SK-N-SH (cell line): ENCODE measurements at regions not wholly inside any gene's neighbourhood (a gene's known extent, or its start where the extent isn't known, plus 50 kb on each side); places are given as distances from the start of the nearest gene placed in this dataset.

Experiments
- CTCF ChIA-PET: fragments of 300-600, 350-600 bp; formaldehyde crosslinking; extraction: SDS; loops from one replicate; lab custom pipeline; 2021; lab: Yijun Ruan, JAX
- POLR2A ChIA-PET: fragments of 350-600 bp; sonication (Branson Sonifier 250); formaldehyde crosslinking; extraction: SDS; loops from one replicate; lab custom pipeline; 2020; ENCODE audit warnings: antibody characterized with exemption, inconsistent platforms; lab: Yijun Ruan, JAX
- DNase-seq: peaks from one replicate; pipeline ENCODE4 v3.0.0; 2012
- H2AFZ ChIP-seq: fragments of 200-600 bp; sonication (generic); 2 replicates; pipeline ENCODE4 v1.8.1; 2016; ENCODE audit warnings: antibody characterized with exemption, mild to moderate bottlenecking, low read depth
- H3F3A ChIP-seq: fragments of 200-600 bp; sonication (generic); replicated peaks from 2 replicates; pipeline ENCODE3; 2016; ENCODE audit warnings: antibody characterized with exemption, mild to moderate bottlenecking; ENCODE audit not compliant: insufficient read depth
- H3K27ac ChIP-seq, 2 experiments: fragments of 200-500 bp in 1 of 2; fragments of 200-600 bp in 1 of 2; sonication (Bioruptor generic) in 1 of 2; sonication (generic), shearing (Covaris generic) in 1 of 2; 2 replicates each; pipeline versions ENCODE4 v1.5.1 to v1.6.1; 2014 to 2016; ENCODE audit warnings: low read depth in 2 of 2, inconsistent platforms in 1 of 2, low read length in 1 of 2, mild to moderate bottlenecking in 1 of 2, mixed read lengths in 1 of 2
- H3K27me3 ChIP-seq: fragments of 200-600 bp; sonication (generic), shearing (Covaris generic); 2 replicates; pipeline ENCODE4 v1.6.1; 2016; ENCODE audit warnings: mixed run types; ENCODE audit not compliant: insufficient read depth
- H3K36me3 ChIP-seq, 2 experiments: fragments of 200-500 bp in 1 of 2; fragments of 200-600 bp in 1 of 2; sonication (Bioruptor generic) in 1 of 2; sonication (generic) in 1 of 2; replicated peaks in 1 of 2; 2 replicates each; pipeline versions ENCODE3 to v1.5.1; 2014 to 2016; ENCODE audit warnings: low read length in 1 of 2, mild to moderate bottlenecking in 1 of 2; ENCODE audit not compliant: insufficient read depth in 2 of 2, control insufficient read depth in 1 of 2
- H3K4me1 ChIP-seq, 2 experiments: fragments of 200-500 bp in 1 of 2; fragments of 200-600 bp in 1 of 2; sonication (Bioruptor generic) in 1 of 2; sonication (generic), shearing (Covaris generic) in 1 of 2; 2 replicates each; pipeline versions ENCODE4 v1.5.1 to v1.6.1; 2014 to 2016; ENCODE audit warnings: low read depth in 1 of 2, low read length in 1 of 2, mixed run types in 1 of 2; ENCODE audit not compliant: insufficient read depth in 2 of 2, control insufficient read depth in 1 of 2
- H3K4me2 ChIP-seq: fragments of 200-600 bp; sonication (generic), shearing (Covaris generic); 2 replicates; pipeline ENCODE4 v1.6.1; 2017; ENCODE audit warnings: mixed run types
- H3K4me3 ChIP-seq, 2 experiments: fragments of 200-500 bp in 1 of 2; fragments of 200-600 bp in 1 of 2; sonication (Bioruptor generic) in 1 of 2; sonication (generic), shearing (Covaris generic) in 1 of 2; 2 replicates each; pipeline versions ENCODE4 v1.5.1 to v1.8.1; 2014 to 2016; ENCODE audit warnings: low read depth in 2 of 2, inconsistent platforms in 1 of 2, low read length in 1 of 2, mild to moderate bottlenecking in 1 of 2, mixed read lengths in 1 of 2, moderate library complexity in 1 of 2
- H3K79me2 ChIP-seq: fragments of 200-600 bp; sonication (generic); 2 replicates; pipeline ENCODE4 v1.8.1; 2017; ENCODE audit warnings: mild to moderate bottlenecking; ENCODE audit not compliant: insufficient read depth
- H3K9ac ChIP-seq: fragments of 200-600 bp; sonication (generic); 2 replicates; pipeline ENCODE4 v1.6.1; 2017; ENCODE audit warnings: mixed run types
- H3K9me2 ChIP-seq: fragments of 200-600 bp; sonication (generic); 2 replicates; pipeline ENCODE4 v1.6.1; 2017; ENCODE audit warnings: mixed run types
- H3K9me3 ChIP-seq: fragments of 200-600 bp; sonication (generic); 2 replicates; pipeline ENCODE4 v1.6.1; 2017; ENCODE audit warnings: mixed run types, mild to moderate bottlenecking, moderate library complexity
- H4K20me1 ChIP-seq: fragments of 200-600 bp; sonication (generic); 2 replicates; pipeline ENCODE4 v1.6.1; 2017; ENCODE audit warnings: mild to moderate bottlenecking, mixed run types; ENCODE audit not compliant: insufficient read depth
- FOSL2 ChIP-seq: IDR thresholded peaks from 2 replicates; pipeline ENCODE4 v1.4.0; 2012; ENCODE audit warnings: low read depth, mild to moderate bottlenecking, moderate library complexity, borderline replicate concordance
- FOXJ3 ChIP-seq: sonication (generic); formaldehyde crosslinking; IDR thresholded peaks from 2 replicates; pipeline ENCODE4 v1.5.1; 2020; ENCODE audit warnings: mild to moderate bottlenecking, missing genetic modification reagents
- JUND ChIP-seq: IDR thresholded peaks from 2 replicates; pipeline ENCODE4 v1.4.0; 2012
- MAX ChIP-seq: IDR thresholded peaks from 2 replicates; pipeline ENCODE4 v1.4.0; 2012; ENCODE audit warnings: low read depth
- NFIC ChIP-seq: IDR thresholded peaks from 2 replicates; pipeline ENCODE4 v1.4.0; 2012; ENCODE audit warnings: borderline replicate concordance
- RAD21 ChIP-seq: IDR thresholded peaks from 2 replicates; pipeline ENCODE4 v1.6.1; 2012; ENCODE audit warnings: mild to moderate bottlenecking, low read length
- RCOR1 ChIP-seq: fragments of 150-350 bp; IDR thresholded peaks from 2 replicates; pipeline ENCODE4 v1.6.1; 2017; ENCODE audit warnings: antibody characterized with exemption, low read length
- SIN3A ChIP-seq: IDR thresholded peaks from 2 replicates; pipeline ENCODE4 v1.6.1; 2012; ENCODE audit warnings: low read depth, mild to moderate bottlenecking, low read length, moderate library complexity, borderline replicate concordance
- SMC3 ChIP-seq: IDR thresholded peaks from 2 replicates; pipeline ENCODE4 v1.6.1; 2012; ENCODE audit warnings: low read depth, low read length, improper control_type of control experiment
- TAF1 ChIP-seq: IDR thresholded peaks from 2 replicates; pipeline ENCODE4 v1.6.1; 2012; ENCODE audit warnings: low read depth, mild to moderate bottlenecking, low read length, moderate library complexity, borderline replicate concordance
- TCF12 ChIP-seq: IDR thresholded peaks from 2 replicates; pipeline ENCODE4 v1.4.0; 2012
- TEAD4 ChIP-seq: IDR thresholded peaks from 2 replicates; pipeline ENCODE4 v1.4.0; 2012; ENCODE audit warnings: mild to moderate bottlenecking, borderline replicate concordance; ENCODE audit not compliant: insufficient read depth
- USF2 ChIP-seq: fragments of 150-350 bp; IDR thresholded peaks from 2 replicates; pipeline ENCODE4 v1.6.1; 2017; ENCODE audit warnings: antibody characterized with exemption, low read length, low read depth, borderline replicate concordance
- ZBTB33 ChIP-seq: IDR thresholded peaks from 2 replicates; pipeline ENCODE4 v1.4.0; 2012; ENCODE audit warnings: low read depth, borderline replicate concordance
- WGBS: methylation state at CpG from one replicate; pipeline ENCODE4 v1.1.6; 2017; ENCODE audit warnings: low lambda C conversion rate; 5-methylcytosine and 5-hydroxymethylcytosine counted together
- TF ChIP-seq, protein P1 (sequence below): IDR thresholded peaks from 2 replicates; pipeline ENCODE4; 2012
- TF ChIP-seq, protein P2 (sequence below): fragments of 200-600 bp; sonication (generic); IDR thresholded peaks from 2 replicates; pipeline ENCODE4 v1.6.1; 2017; ENCODE audit warnings: antibody characterized with exemption, mild to moderate bottlenecking, moderate library complexity

DNA sequence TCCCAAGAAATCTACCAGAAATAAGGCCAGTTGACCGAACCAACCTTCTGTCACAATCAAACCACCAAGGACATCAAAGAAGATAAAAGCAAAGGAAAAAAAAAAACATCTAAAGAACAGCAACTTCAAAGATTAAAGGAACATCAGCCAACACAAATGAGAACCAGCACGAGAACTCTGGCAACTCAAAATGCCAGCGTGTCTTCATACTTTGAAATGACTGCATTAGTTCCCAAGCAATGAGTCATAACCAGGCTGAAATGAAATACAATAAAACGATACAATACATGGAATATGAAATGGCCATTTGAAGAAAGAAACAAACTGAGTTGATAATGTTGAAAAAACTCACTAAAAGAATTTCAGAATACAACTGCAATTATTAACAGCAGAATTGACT lies 611.6 kb upstream of the GRIA3 start (continued):
- TF ChIP-seq USF2 (no peak), TEAD4 (no peak)

DNA sequence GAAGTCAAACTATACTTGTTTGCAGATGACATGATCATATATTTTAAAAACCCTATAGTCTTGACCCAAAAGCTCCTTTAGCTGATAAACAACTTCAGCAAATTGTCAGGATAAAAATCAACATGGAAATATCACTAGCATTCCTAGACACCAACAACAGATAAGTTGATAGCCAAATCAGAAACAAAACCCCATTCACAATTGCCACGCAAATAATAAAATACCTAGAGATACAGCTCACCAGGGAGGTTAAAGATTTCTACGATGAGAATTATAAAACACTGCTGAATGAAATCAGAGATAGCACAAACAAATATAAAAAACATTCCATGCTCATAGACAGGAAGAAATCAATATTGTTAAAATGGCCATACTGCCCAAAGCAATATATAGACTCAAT lies 605.0 kb upstream of the GRIA3 start:
- Histone ChIP-seq H3K27ac (no peak overlapping the region), H3K4me2 (no peak overlapping the region)

More for the DNA sequence above, 605.0 kb upstream of the GRIA3 start:
- TF ChIP-seq RAD21 (no peak), USF2 (no peak), NFIC (no peak), FOXJ3 (CRISPR knock-in tag) (no peak), SIN3A (no peak), ZBTB33 (no peak), TCF12 (no peak), JUND (no peak), TAF1 (no peak), RCOR1 (no peak), FOSL2 (no peak), MAX (no peak), SMC3 (no peak)
- TF ChIP-seq, protein P1, sequence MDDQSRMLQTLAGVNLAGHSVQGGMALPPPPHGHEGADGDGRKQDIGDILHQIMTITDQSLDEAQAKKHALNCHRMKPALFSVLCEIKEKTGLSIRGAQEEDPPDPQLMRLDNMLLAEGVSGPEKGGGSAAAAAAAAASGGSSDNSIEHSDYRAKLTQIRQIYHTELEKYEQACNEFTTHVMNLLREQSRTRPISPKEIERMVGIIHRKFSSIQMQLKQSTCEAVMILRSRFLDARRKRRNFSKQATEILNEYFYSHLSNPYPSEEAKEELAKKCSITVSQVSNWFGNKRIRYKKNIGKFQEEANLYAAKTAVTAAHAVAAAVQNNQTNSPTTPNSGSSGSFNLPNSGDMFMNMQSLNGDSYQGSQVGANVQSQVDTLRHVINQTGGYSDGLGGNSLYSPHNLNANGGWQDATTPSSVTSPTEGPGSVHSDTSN = no peak
- TF ChIP-seq, protein P2, sequence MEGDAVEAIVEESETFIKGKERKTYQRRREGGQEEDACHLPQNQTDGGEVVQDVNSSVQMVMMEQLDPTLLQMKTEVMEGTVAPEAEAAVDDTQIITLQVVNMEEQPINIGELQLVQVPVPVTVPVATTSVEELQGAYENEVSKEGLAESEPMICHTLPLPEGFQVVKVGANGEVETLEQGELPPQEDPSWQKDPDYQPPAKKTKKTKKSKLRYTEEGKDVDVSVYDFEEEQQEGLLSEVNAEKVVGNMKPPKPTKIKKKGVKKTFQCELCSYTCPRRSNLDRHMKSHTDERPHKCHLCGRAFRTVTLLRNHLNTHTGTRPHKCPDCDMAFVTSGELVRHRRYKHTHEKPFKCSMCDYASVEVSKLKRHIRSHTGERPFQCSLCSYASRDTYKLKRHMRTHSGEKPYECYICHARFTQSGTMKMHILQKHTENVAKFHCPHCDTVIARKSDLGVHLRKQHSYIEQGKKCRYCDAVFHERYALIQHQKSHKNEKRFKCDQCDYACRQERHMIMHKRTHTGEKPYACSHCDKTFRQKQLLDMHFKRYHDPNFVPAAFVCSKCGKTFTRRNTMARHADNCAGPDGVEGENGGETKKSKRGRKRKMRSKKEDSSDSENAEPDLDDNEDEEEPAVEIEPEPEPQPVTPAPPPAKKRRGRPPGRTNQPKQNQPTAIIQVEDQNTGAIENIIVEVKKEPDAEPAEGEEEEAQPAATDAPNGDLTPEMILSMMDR = no peak
- TF ChIP-seq, all 33 proteins: peak for 0
- Histone ChIP-seq H3K79me2 (no peaks in the 10 kb centered on the region), H3K27me3 (no peaks in the 10 kb centered on the region), H3K9ac (no peak overlapping the region), H3K4me1 (no peaks in the 10 kb centered on the region), H3F3A (no peaks in the 10 kb centered on the region), H2AFZ (no peak overlapping the region), H3K4me3 (no peak overlapping the region), H3K36me3 (no peaks in the 10 kb centered on the region), H3K9me2 (no peaks in the 10 kb centered on the region), H4K20me1 (no peaks in the 10 kb centered on the region), H3K9me3 (no peaks in the 10 kb centered on the region)
- WGBS = 12% methylated on average over 2 of the region's 2 CpGs
- ChIA-PET CTCF (no interaction called here), POLR2A (no interaction called here)
- no peak for DNase-seq
